Fibroblast of mammary gland (primary cell): ENCODE measurements at regions not wholly inside any gene's neighbourhood (a gene's known extent, or its start where the extent isn't known, plus 50 kb on each side); places are given as distances from the start of the nearest gene placed in this dataset.
A peak's percentile ranks its signal among the peaks of the same experiment; 100 is the strongest.

ENCODE experiments used
- DNase-seq: peaks from one replicate; pipeline ENCODE4 v3.0.0-alpha.2; 2010; ENCODE audit warnings: low read depth
- H3K4me3 ChIP-seq: 2 replicates; pipeline ENCODE4 v1.5.1; 2011; ENCODE audit warnings: low read depth, mild to moderate bottlenecking, low read length, moderate library complexity; ENCODE audit not compliant: control insufficient read depth
- TF ChIP-seq, protein P1 (sequence below): conservative IDR thresholded peaks from 2 replicates; pipeline ENCODE4 v1.5.1; 2011; ENCODE audit warnings: low read depth, low read length, inconsistent platforms; ENCODE audit not compliant: control insufficient read depth, insufficient read depth

DNA sequence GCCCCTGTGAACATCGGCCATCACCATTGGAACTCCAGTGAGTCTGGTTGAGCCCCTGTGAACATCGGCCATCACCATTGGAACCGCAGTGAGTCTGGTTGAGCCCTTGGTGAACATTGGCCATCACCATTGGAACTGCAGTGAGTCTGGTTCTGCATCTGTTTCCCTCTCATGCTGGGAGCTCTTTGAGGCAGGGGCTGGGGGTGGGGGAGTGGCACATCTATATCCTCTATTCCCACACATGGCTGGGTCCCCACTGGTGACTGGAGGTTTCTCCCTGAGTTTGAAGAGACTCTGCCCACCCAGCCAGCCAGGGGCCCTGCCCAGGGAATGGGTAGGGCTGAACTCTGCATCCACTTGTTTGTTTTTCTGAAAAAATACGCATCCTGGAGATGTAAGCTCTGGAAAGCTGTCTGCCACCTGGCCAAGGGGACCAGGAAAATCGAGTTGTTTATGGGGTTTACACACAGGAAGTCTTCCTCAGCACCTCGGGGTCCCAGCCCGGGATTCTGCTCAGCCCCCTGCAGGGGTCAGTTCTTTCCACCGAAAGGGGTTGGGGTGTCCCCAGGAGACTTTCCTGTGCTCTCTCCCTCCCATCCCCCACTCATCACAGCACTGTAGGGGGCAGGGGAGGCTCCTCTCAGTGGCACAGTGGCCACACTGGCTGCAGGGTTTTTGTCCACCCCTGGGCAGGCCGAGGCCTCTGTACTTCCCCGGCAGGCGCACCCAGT is 170.5 kb upstream of the GSC start:
- H3K4me3 ChIP-seq, result no peak overlapping the region
- TF ChIP-seq, protein P1, sequence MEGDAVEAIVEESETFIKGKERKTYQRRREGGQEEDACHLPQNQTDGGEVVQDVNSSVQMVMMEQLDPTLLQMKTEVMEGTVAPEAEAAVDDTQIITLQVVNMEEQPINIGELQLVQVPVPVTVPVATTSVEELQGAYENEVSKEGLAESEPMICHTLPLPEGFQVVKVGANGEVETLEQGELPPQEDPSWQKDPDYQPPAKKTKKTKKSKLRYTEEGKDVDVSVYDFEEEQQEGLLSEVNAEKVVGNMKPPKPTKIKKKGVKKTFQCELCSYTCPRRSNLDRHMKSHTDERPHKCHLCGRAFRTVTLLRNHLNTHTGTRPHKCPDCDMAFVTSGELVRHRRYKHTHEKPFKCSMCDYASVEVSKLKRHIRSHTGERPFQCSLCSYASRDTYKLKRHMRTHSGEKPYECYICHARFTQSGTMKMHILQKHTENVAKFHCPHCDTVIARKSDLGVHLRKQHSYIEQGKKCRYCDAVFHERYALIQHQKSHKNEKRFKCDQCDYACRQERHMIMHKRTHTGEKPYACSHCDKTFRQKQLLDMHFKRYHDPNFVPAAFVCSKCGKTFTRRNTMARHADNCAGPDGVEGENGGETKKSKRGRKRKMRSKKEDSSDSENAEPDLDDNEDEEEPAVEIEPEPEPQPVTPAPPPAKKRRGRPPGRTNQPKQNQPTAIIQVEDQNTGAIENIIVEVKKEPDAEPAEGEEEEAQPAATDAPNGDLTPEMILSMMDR, result no peak
- DNase-seq, result no peak

DNA sequence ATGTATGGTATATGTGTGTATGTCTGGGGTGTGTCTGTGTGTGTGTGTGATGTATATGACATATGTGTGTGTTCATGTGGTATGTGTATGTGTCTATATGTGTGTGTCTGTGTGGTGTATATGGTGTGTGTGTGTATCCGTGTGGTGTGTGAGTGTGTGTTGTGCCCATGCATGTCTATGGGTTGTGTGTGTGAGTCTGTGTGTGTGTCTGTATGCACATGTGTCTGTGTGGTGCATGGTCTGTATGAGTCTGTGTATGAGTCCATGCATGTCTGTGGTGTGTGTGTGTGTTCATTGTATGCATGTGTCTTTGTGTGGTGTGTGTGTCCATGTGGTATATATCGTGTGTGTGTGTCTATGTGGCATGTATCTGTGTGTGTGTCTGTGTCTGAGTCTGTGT is 168.1 kb upstream of the GSC start:
- TF ChIP-seq, protein P1, result no peak
- DNase-seq, result no peak
- no peak overlapping the region for H3K4me3 ChIP-seq

DNA sequence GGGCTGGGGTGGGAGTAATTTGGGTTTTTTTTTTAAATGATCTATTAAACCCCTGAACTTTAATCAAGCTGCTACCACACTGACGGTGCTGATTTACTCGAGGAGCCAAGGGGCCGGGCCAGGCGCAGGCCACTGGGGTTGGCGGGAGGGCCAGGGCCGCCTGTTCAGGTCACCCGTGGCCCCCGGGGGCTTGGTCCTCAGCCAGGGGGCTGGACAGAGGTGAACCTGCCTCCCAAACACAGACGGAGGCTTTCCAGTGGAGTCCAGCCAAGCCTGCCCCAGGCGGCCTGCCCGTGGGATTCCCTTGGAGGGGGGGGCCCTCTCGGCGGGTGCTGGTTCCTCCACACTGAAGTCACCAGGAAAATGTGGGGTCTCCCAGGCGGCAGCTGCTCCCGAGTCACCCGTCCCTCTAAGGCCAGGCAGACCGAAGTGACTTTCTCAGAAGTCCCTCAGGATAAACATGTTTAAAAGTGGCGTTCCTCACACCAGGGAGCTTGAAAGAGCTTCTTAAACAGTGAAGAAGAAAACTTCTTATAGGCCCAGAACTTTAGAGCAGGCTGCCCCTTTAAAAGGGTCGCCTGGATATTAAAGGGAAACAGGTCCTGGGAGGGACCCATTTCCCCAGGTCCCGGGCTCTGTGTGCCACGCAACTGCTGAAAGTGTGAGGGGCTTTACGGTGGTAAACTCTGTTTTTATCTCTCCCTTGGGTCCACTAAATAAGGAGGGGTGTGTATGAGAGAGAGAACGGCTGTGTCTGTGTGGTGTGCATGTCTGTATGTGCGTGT is 167.2 kb upstream of the GSC start:
- no peak overlapping the region for H3K4me3 ChIP-seq
- DNase-seq, result peak; percentile 6
- TF ChIP-seq, protein P1, result no peak

DNA sequence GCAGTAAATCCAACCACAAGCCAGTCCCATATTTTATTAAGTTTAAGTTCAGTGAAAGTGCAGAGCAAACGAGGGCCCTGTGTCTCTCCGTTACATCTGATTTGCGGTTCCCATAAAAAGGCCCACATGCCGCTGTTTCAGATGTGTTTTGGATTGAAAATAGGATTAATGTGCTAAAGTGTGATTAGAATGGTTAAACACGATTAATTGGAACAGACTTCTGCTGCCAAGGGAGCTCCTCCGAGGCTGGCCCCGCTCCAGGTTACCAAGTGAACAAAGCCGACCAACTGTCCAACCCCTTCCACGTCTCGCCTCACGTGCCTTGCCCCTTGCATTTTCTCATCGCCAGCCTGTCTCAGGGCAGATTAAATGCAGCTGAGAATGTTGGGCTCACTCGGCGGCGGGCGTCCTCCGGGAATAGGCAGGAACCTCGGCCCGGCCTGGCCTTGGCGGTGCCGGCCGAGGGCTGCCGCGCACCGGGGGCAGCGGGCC is 166.5 kb upstream of the GSC start:
- H3K4me3 ChIP-seq, result no peak overlapping the region
- DNase-seq, result peak; percentile 55
- TF ChIP-seq, protein P1, result no peak

DNA sequence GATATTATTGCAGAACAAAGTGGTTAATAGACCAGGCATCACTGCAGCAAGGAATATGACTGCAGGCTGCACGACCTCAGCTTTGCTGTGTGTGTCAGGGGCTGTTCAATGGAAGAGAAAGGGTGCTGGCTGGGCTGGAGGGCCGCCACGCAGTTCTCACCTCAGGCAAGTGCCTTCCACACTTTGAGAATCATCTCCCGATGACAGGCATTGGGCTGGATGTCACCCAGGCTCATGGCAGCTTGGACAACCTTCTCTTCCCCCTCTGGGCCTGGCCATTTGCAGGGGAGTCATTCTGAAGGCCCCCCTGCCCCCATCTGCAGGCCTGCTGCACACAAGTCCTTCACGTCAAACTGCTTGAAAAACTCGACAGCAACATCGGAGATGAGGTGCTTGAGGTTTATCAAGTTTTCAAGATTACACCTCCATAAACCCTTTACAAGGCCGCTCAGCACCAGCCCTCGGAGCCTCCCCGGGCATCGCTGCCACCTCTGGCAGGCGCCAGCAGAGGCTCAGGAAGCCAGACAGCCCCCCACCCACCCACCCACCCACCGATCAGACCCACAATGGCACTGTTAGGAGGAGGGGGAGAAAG is 165.9 kb upstream of the GSC start:
- no peak for DNase-seq
- H3K4me3 ChIP-seq, result no peak overlapping the region
- TF ChIP-seq, protein P1, result no peak

DNA sequence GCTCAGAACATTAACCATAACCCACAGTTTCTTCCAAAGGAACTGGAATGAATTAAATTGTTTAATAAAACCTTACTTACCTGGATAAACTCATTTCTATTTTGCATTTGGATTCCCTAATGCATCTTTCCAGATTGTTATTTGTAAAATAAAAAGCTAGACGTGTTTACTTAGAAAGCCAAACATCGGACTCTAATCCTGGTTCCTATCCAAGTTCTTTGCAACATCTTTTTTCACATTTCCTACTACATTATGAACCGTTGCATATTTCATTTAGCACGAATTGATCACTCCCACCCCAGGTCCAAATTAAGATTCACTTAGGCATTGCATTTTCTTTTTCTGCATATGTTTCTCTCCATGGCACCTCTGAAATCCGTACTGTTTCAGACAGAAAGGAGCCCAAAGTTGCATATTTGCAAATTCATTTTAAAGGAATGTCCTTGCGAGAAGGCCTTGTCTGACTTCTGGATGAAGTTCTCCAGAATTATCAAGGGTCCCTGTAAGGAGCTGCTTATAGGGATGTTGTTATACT is 164.4 kb upstream of the GSC start:
- TF ChIP-seq, protein P1, result no peak
- no peak for DNase-seq
- H3K4me3 ChIP-seq, result no peak overlapping the region
